ENCODE measurements at regions not wholly inside any gene's neighbourhood (a gene's known extent, or its start where the extent isn't known, plus 50 kb on each side); places are given as distances from the start of the nearest gene placed in this dataset.

DNA sequence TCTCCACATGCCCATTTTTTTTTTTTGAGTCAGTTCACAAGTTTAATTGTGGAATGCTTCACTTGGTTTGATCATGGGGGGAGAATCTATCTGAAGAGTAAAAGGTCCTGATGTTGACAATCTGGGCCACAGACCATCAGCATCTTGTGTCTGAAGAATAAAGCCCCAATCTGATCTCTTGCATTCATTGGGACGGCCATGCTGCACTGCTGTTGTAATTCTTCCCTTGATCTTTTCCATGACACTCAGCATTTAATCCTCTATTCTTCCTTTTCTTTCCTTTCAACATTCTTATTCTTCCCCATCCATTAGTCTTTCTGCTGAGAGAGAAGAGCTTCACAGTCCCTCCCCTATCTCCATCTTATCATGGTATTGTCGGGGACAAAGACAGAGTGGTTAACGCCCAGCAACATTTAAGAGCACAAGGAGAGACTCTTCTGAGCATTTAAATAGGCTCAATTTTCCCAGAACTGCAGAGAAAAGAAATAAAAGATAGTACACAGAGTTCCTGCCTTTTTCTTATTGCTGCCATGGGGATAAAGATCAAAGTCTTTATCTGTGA lies 1157.3 kb downstream of the SORCS3 start:
- TF ChIP-seq EZH2 (IDR thresholded peaks at IDR 0.05; ENCODE audit: borderline replicate concordance, insufficient read depth, low read depth, low read length, poor library complexity, severe bottlenecking): no peak
- TF ChIP-seq, protein P1, sequence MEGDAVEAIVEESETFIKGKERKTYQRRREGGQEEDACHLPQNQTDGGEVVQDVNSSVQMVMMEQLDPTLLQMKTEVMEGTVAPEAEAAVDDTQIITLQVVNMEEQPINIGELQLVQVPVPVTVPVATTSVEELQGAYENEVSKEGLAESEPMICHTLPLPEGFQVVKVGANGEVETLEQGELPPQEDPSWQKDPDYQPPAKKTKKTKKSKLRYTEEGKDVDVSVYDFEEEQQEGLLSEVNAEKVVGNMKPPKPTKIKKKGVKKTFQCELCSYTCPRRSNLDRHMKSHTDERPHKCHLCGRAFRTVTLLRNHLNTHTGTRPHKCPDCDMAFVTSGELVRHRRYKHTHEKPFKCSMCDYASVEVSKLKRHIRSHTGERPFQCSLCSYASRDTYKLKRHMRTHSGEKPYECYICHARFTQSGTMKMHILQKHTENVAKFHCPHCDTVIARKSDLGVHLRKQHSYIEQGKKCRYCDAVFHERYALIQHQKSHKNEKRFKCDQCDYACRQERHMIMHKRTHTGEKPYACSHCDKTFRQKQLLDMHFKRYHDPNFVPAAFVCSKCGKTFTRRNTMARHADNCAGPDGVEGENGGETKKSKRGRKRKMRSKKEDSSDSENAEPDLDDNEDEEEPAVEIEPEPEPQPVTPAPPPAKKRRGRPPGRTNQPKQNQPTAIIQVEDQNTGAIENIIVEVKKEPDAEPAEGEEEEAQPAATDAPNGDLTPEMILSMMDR (IDR thresholded peaks at IDR 0.05): no peak
- no peak for DNase-seq
- no peak overlapping the region for H3K4me3 Mint-ChIP-seq

DNA sequence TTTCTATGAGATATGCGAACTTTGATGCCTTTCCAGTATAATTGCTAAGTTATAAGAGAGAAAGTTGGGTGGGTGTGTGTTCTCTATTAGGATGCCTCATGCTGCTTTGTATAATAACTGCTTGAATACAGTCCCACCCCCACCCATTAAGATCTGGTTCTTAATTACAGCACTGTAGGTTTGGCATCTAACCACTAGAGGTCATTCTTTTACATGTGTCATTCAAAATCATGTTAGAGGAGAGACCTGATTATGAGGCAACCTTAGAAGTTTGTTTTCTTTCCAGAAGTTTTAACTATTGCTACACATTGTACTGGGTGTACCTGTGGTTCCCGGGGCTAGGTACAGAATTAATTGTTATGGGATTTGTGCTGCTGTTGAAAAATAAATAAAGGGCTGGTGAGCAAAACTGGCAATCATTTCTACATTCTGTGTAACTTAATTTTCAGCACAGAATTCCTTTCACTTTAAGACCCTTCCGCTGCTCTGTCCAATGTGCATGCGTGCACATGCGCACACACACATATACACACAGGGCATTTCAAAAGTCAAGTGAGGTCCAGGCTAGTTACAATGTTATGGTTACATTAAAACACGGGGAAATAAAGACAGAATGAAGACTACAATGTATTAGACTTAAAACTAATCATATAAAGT lies 1156.3 kb downstream of the SORCS3 start:
- Mint-ChIP-seq H3K9me3 (ENCODE audit: insufficient read depth) (no peaks in the 10 kb centered on the region), H3K4me3 (no peak overlapping the region), H3K27me3 (no peaks in the 10 kb centered on the region), H3K27ac (no peak overlapping the region), H3K4me1 (no peaks in the 10 kb centered on the region)
- Histone ChIP-seq H3K4me2 (replicated peaks; ENCODE audit: low read depth, low read length, poor library complexity, severe bottlenecking) (no peak overlapping the region), H3K36me3 (replicated peaks in 1 of 2; ENCODE audit: control extremely low read depth in 1 of 2, control insufficient read depth in 1 of 2, extremely low read depth in 1 of 2, insufficient read depth in 2 of 2, low read length in 1 of 2) (no peaks in the 10 kb centered on the region), H3K79me2 (ENCODE audit: control insufficient read depth, insufficient read depth, low read length) (no peaks in the 10 kb centered on the region), H2AFZ (ENCODE audit: insufficient read depth, low read depth, low read length, poor library complexity, severe bottlenecking) (no peak overlapping the region), H3K9me3 (ENCODE audit: control extremely low read depth in 1 of 3, control insufficient read depth in 2 of 3, insufficient read depth in 1 of 3, low read length in 2 of 3) (peaks cover 0 to 7% (median 0%) of the 10 kb centered on the region in 3 donors), H4K20me1 (ENCODE audit: control insufficient read depth, insufficient read depth, low read length, poor library complexity, severe bottlenecking) (no peaks in the 10 kb centered on the region), H3K27me3 (replicated peaks in 1 of 4; ENCODE audit: control extremely low read depth in 1 of 4, control insufficient read depth in 3 of 4, insufficient read depth in 4 of 4, low read length in 3 of 4) (no peaks in the 10 kb centered on the region), H3K27ac (ENCODE audit: low read length in 2 of 2) (no peak overlapping the region), H3K9ac (ENCODE audit: low read length) (no peak overlapping the region), H3K4me1 (ENCODE audit: control insufficient read depth in 2 of 2, insufficient read depth in 2 of 2, low read length in 2 of 2) (no peaks in the 10 kb centered on the region), H3K4me3 (ENCODE audit: control extremely low read depth in 1 of 5, extremely low read depth in 1 of 5, insufficient read depth in 1 of 5, low read depth in 2 of 5, low read length in 4 of 5) (no peak overlapping the region)
- ATAC-seq (ENCODE audit: low read depth) (no peak), DNase-seq (peak; percentile 2)
- POLR2A ChIA-PET: no interaction called here
- intact Hi-C loops (cut with micrococcal nuclease): no loop called here
- no CpG with 5 or more reads among the region's 6 CpGs for WGBS (ENCODE audit: insufficient coverage)
- TF ChIP-seq, protein P1 (IDR thresholded peaks at IDR 0.05): no peak
- no peak for TF ChIP-seq EZH2 (IDR thresholded peaks at IDR 0.05; ENCODE audit: borderline replicate concordance, insufficient read depth, low read depth, low read length, poor library complexity, severe bottlenecking)
- CTCF ChIA-PET: interaction anchor here (0.6 kb wide), 1 partner anchor 17 kb away, joined by 3 read pairs; no protein-coding TSS in a partner anchor

More for the DNA sequence above, 1157.3 kb downstream of the SORCS3 start:
- WGBS (ENCODE audit: insufficient coverage): 100% methylated on average over 1 of the region's 3 CpGs
- no peak for ATAC-seq (ENCODE audit: low read depth)
- intact Hi-C loops (cut with micrococcal nuclease): no loop called here
- no peaks in the 10 kb centered on the region for H3K36me3 ChIP-seq (replicated peaks in 1 of 2; ENCODE audit: control extremely low read depth in 1 of 2, control insufficient read depth in 1 of 2, extremely low read depth in 1 of 2, insufficient read depth in 2 of 2, low read length in 1 of 2)
- H3K27ac ChIP-seq (ENCODE audit: low read length in 2 of 2): no peak overlapping the region
- no peaks in the 10 kb centered on the region for H4K20me1 ChIP-seq (ENCODE audit: control insufficient read depth, insufficient read depth, low read length, poor library complexity, severe bottlenecking)
- ChIA-PET POLR2A (no interaction called here), CTCF (interaction anchor here (0.6 kb wide), 1 partner anchor 16 kb away, joined by 3 read pairs; no protein-coding TSS in a partner anchor)
- H3K9me3 Mint-ChIP-seq (ENCODE audit: insufficient read depth): no peaks in the 10 kb centered on the region
- H3K27me3 Mint-ChIP-seq: no peaks in the 10 kb centered on the region
- no peaks in the 10 kb centered on the region for H3K79me2 ChIP-seq (ENCODE audit: control insufficient read depth, insufficient read depth, low read length)
- H3K4me3 ChIP-seq (ENCODE audit: control extremely low read depth in 1 of 5, extremely low read depth in 1 of 5, insufficient read depth in 1 of 5, low read depth in 2 of 5, low read length in 4 of 5): no peak overlapping the region
- H3K4me2 ChIP-seq (replicated peaks; ENCODE audit: low read depth, low read length, poor library complexity, severe bottlenecking): no peak overlapping the region
- no peak overlapping the region for H2AFZ ChIP-seq (ENCODE audit: insufficient read depth, low read depth, low read length, poor library complexity, severe bottlenecking)
- no peaks in the 10 kb centered on the region for H3K4me1 Mint-ChIP-seq
- no peak overlapping the region for H3K9ac ChIP-seq (ENCODE audit: low read length)
- H3K27ac Mint-ChIP-seq: no peak overlapping the region
- peaks cover 0 to 7% (median 0%) of the 10 kb centered on the region in 3 donors for H3K9me3 ChIP-seq (ENCODE audit: control extremely low read depth in 1 of 3, control insufficient read depth in 2 of 3, insufficient read depth in 1 of 3, low read length in 2 of 3)
- H3K27me3 ChIP-seq (replicated peaks in 1 of 4; ENCODE audit: control extremely low read depth in 1 of 4, control insufficient read depth in 3 of 4, insufficient read depth in 4 of 4, low read length in 3 of 4): no peaks in the 10 kb centered on the region
- no peaks in the 10 kb centered on the region for H3K4me1 ChIP-seq (ENCODE audit: control insufficient read depth in 2 of 2, insufficient read depth in 2 of 2, low read length in 2 of 2)

Measured in B cell (primary cell).